ENCODE measurements at regions not wholly inside any gene's neighbourhood (a gene's known extent, or its start where the extent isn't known, plus 50 kb on each side); places are given as distances from the start of the nearest gene placed in this dataset.

GRCh38 chr21:27739187-27739586, 772.3 kb upstream of the ADAMTS5 start:
- TF ChIP-seq, protein P1, sequence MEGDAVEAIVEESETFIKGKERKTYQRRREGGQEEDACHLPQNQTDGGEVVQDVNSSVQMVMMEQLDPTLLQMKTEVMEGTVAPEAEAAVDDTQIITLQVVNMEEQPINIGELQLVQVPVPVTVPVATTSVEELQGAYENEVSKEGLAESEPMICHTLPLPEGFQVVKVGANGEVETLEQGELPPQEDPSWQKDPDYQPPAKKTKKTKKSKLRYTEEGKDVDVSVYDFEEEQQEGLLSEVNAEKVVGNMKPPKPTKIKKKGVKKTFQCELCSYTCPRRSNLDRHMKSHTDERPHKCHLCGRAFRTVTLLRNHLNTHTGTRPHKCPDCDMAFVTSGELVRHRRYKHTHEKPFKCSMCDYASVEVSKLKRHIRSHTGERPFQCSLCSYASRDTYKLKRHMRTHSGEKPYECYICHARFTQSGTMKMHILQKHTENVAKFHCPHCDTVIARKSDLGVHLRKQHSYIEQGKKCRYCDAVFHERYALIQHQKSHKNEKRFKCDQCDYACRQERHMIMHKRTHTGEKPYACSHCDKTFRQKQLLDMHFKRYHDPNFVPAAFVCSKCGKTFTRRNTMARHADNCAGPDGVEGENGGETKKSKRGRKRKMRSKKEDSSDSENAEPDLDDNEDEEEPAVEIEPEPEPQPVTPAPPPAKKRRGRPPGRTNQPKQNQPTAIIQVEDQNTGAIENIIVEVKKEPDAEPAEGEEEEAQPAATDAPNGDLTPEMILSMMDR (IDR thresholded peaks at IDR 0.05; ENCODE audit: unreplicated experiment) = no peak
- no peak overlapping the region for H3K27ac Mint-ChIP-seq (ENCODE audit: low read depth, unreplicated experiment)
- no peaks in the 10 kb centered on the region for H3K36me3 Mint-ChIP-seq (ENCODE audit: insufficient read depth, unreplicated experiment)
- intact Hi-C loops (cut with micrococcal nuclease) = no loop called here
- H3K4me1 Mint-ChIP-seq (ENCODE audit: insufficient read depth, unreplicated experiment) = peaks cover 4% of the 10 kb centered on the region
- no peaks in the 10 kb centered on the region for H3K27me3 Mint-ChIP-seq (ENCODE audit: insufficient read depth, unreplicated experiment)
- no TSS peak for BruUV-seq (replicated peaks)
- DNase-seq (ENCODE audit: unreplicated experiment) = no peak
- H3K9me3 Mint-ChIP-seq (ENCODE audit: unreplicated experiment) = no peaks in the 10 kb centered on the region
- H3K4me3 Mint-ChIP-seq (ENCODE audit: unreplicated experiment) = no peak overlapping the region
- ChIA-PET CTCF (interaction anchor here (0.7 kb wide), 1 partner anchor 900 kb away, joined by 3 read pairs; no protein-coding TSS in a partner anchor), POLR2A (interaction anchor here (0.6 kb wide), 1 partner anchor 500 kb away, joined by 4 read pairs; no protein-coding TSS in a partner anchor)

DNA sequence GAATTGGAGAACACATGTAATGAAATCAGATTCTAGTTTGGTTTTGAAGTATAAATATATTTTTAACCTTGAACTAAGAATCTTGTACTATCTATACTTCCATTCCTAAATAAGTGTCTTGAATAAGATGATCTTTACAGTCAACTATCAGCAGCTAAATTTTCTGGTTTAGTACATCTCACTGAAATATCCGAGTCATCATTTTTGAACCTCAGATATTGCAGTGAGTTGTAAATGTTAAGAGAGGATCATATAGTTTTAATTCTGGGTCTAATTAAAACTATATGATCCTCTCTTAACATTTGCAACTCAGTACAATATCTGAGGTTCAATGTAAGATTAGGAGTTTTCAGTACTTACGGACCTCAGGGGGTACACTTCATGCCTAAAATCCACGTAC, 768.8 kb upstream of the ADAMTS5 start:
- ChIA-PET CTCF (no interaction called here), POLR2A (no interaction called here)
- Mint-ChIP-seq H3K9me3 (ENCODE audit: unreplicated experiment) (no peaks in the 10 kb centered on the region), H3K4me1 (ENCODE audit: insufficient read depth, unreplicated experiment) (peaks cover 10% of the 10 kb centered on the region), H3K4me3 (ENCODE audit: unreplicated experiment) (no peak overlapping the region), H3K27ac (ENCODE audit: low read depth, unreplicated experiment) (no peak overlapping the region), H3K27me3 (ENCODE audit: insufficient read depth, unreplicated experiment) (no peaks in the 10 kb centered on the region), H3K36me3 (ENCODE audit: insufficient read depth, unreplicated experiment) (no peaks in the 10 kb centered on the region)
- intact Hi-C loops (cut with micrococcal nuclease) = no loop called here
- no TSS peak for BruUV-seq (replicated peaks)
- TF ChIP-seq, protein P1 (IDR thresholded peaks at IDR 0.05; ENCODE audit: unreplicated experiment) = no peak
- no peak for DNase-seq (ENCODE audit: unreplicated experiment)

GRCh38 chr21:27734146-27734545, 767.3 kb upstream of the ADAMTS5 start:
- BruUV-seq (replicated peaks) = no TSS peak
- H3K27me3 Mint-ChIP-seq (ENCODE audit: insufficient read depth, unreplicated experiment) = no peaks in the 10 kb centered on the region
- POLR2A ChIA-PET = no interaction called here

DNA sequence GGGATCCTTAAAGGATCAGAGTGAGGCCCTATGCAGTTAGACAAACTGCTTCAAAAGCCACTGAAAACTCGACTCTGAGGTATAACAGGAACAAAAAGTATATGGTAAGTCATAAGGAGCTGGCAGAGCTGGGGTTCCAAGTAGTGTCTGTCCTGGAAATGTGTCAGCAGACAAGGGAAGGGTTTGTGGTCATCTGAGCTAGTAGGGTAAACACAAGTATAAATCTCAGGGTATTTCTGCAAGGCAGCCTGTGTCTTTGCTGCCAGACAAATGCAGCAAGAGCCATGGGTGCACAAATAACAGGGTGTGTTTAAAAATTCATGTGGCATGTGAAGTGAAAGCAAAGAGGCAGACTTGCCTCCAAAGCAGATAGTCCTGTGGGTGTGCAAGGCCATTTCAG, 759.0 kb upstream of the ADAMTS5 start:
- no peaks in the 10 kb centered on the region for H3K9me3 Mint-ChIP-seq (ENCODE audit: unreplicated experiment)
- H3K36me3 Mint-ChIP-seq (ENCODE audit: insufficient read depth, unreplicated experiment) = no peaks in the 10 kb centered on the region
- intact Hi-C loops (cut with micrococcal nuclease) = no loop called here
- no peak for DNase-seq (ENCODE audit: unreplicated experiment)
- no peaks in the 10 kb centered on the region for H3K27me3 Mint-ChIP-seq (ENCODE audit: insufficient read depth, unreplicated experiment)
- no TSS peak for BruUV-seq (replicated peaks)
- TF ChIP-seq, protein P1 (IDR thresholded peaks at IDR 0.05; ENCODE audit: unreplicated experiment) = no peak
- ChIA-PET CTCF (interaction anchor here (0.6 to 0.7 kb wide), 2 partner anchors 202 to 1019 kb away, joined by 3 to 4 read pairs; no protein-coding TSS in a partner anchor), POLR2A (no interaction called here)
- no peak overlapping the region for H3K27ac Mint-ChIP-seq (ENCODE audit: low read depth, unreplicated experiment)
- H3K4me1 Mint-ChIP-seq (ENCODE audit: insufficient read depth, unreplicated experiment) = peaks cover 11% of the 10 kb centered on the region
- no peak overlapping the region for H3K4me3 Mint-ChIP-seq (ENCODE audit: unreplicated experiment)

More at GRCh38 chr21:27734146-27734545, 767.3 kb upstream of the ADAMTS5 start:
- CTCF ChIA-PET = no interaction called here
- TF ChIP-seq, protein P1 (IDR thresholded peaks at IDR 0.05; ENCODE audit: unreplicated experiment) = no peak
- H3K4me3 Mint-ChIP-seq (ENCODE audit: unreplicated experiment) = no peak overlapping the region
- DNase-seq (ENCODE audit: unreplicated experiment) = no peak
- peaks cover 10% of the 10 kb centered on the region for H3K4me1 Mint-ChIP-seq (ENCODE audit: insufficient read depth, unreplicated experiment)
- intact Hi-C loops (cut with micrococcal nuclease) = no loop called here
- no peak overlapping the region for H3K27ac Mint-ChIP-seq (ENCODE audit: low read depth, unreplicated experiment)
- H3K9me3 Mint-ChIP-seq (ENCODE audit: unreplicated experiment) = no peaks in the 10 kb centered on the region
- no peaks in the 10 kb centered on the region for H3K36me3 Mint-ChIP-seq (ENCODE audit: insufficient read depth, unreplicated experiment)

All from MCF 10A (cell line).